ENCODE measurements at regions not wholly inside any gene's neighbourhood (a gene's known extent, or its start where the extent isn't known, plus 50 kb on each side); places are given as distances from the start of the nearest gene placed in this dataset.

DNA sequence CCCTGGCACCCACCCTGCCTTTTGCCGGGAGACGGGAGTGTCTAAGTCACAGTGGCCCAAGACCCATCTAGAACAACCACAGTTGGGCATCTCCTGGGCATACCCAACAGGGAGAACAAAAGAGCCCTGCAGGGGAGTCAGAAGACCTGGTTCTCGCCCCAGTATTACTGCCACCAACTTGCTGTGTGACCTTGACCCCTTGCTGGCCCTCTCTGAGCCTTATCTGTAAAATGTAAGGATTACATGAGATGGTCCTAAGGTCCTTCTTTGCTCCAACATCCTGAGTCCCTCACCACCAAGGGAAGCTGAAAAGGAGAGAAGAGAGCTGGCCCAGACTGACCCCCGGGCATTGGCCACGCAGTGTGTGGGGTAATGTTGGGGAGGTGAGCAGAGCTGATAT is 119.0 kb downstream of the CCT6B start:
- TF ChIP-seq CHD2 (IDR thresholded peaks at IDR 0.05; ENCODE audit: low read depth, low read length) (no peak), PTBP1 (IDR thresholded peaks at IDR 0.05; ENCODE audit: low read depth, low read length, poor library complexity, severe bottlenecking) (no peak), POLR2AphosphoS5 (IDR thresholded peaks at IDR 0.05; ENCODE audit: low read depth, low read length) (no peak), ZNF780A (CRISPR knock-in tag; IDR thresholded peaks at IDR 0.05) (no peak)
- TF ChIP-seq, protein P1, sequence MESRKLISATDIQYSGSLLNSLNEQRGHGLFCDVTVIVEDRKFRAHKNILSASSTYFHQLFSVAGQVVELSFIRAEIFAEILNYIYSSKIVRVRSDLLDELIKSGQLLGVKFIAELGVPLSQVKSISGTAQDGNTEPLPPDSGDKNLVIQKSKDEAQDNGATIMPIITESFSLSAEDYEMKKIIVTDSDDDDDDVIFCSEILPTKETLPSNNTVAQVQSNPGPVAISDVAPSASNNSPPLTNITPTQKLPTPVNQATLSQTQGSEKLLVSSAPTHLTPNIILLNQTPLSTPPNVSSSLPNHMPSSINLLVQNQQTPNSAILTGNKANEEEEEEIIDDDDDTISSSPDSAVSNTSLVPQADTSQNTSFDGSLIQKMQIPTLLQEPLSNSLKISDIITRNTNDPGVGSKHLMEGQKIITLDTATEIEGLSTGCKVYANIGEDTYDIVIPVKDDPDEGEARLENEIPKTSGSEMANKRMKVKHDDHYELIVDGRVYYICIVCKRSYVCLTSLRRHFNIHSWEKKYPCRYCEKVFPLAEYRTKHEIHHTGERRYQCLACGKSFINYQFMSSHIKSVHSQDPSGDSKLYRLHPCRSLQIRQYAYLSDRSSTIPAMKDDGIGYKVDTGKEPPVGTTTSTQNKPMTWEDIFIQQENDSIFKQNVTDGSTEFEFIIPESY (CRISPR knock-in tag; IDR thresholded peaks at IDR 0.05), result no peak
